22Rv1 (cell line): ENCODE measurements at regions not wholly inside any gene's neighbourhood (a gene's known extent, or its start where the extent isn't known, plus 50 kb on each side); places are given as distances from the start of the nearest gene placed in this dataset.

Experiments used
- H3K27ac ChIP-seq: fragments of 450-650 bp; 2 replicates; pipeline ENCODE4 v1.5.1; 2017
- ZFX ChIP-seq: fragments of 450-650 bp; IDR thresholded peaks from 2 replicates; pipeline ENCODE4 v1.6.1; 2017; ENCODE audit warnings: antibody characterized with exemption, borderline replicate concordance
- TF ChIP-seq, protein P1 (sequence below): fragments of 450-650 bp; IDR thresholded peaks from 2 replicates; pipeline ENCODE4 v1.5.1; 2017; ENCODE audit warnings: mild to moderate bottlenecking

GRCh38 chr14:42731480-42731879, 1124.8 kb downstream of the LRFN5 start:
- no peak overlapping the region for H3K27ac ChIP-seq
- TF ChIP-seq ZFX = no peak
- TF ChIP-seq, protein P1, sequence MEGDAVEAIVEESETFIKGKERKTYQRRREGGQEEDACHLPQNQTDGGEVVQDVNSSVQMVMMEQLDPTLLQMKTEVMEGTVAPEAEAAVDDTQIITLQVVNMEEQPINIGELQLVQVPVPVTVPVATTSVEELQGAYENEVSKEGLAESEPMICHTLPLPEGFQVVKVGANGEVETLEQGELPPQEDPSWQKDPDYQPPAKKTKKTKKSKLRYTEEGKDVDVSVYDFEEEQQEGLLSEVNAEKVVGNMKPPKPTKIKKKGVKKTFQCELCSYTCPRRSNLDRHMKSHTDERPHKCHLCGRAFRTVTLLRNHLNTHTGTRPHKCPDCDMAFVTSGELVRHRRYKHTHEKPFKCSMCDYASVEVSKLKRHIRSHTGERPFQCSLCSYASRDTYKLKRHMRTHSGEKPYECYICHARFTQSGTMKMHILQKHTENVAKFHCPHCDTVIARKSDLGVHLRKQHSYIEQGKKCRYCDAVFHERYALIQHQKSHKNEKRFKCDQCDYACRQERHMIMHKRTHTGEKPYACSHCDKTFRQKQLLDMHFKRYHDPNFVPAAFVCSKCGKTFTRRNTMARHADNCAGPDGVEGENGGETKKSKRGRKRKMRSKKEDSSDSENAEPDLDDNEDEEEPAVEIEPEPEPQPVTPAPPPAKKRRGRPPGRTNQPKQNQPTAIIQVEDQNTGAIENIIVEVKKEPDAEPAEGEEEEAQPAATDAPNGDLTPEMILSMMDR = no peak

DNA sequence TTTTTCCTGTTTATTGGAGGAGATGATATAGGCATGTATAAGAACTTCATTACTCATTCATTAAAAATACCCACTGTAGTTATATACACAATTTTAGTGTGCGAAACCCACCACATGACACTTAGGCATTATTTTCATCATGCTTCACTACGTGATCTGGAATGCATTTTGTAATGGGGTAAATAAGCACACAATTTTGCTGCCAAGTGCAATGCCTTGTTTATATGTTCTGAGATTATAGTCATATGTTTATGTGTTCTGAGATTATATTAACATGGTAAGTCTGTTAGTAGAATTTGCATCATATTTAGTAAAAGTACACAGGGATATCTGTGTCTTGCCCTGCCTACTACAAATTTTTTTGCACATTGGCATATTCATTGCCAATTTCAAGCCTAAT, 1123.0 kb downstream of the LRFN5 start:
- TF ChIP-seq, protein P1 = no peak
- TF ChIP-seq ZFX = no peak

GRCh38 chr14:42719391-42719790, 1112.7 kb downstream of the LRFN5 start:
- H3K27ac ChIP-seq = no peak overlapping the region
- TF ChIP-seq ZFX = no peak
- TF ChIP-seq, protein P1 = no peak

More for the DNA sequence above, 1123.0 kb downstream of the LRFN5 start:
- no peak overlapping the region for H3K27ac ChIP-seq

- H3K27ac ChIP-seq = no peak overlapping the region
- TF ChIP-seq, protein P1 = no peak
- no peak for TF ChIP-seq ZFX
Observed at GRCh38 chr14:42715316-42715715, 1108.6 kb downstream of the LRFN5 start.

GRCh38 chr14:42710071-42710470, 1103.4 kb downstream of the LRFN5 start:
- H3K27ac ChIP-seq = no peak overlapping the region
- no peak for TF ChIP-seq ZFX
- TF ChIP-seq, protein P1 = no peak

DNA sequence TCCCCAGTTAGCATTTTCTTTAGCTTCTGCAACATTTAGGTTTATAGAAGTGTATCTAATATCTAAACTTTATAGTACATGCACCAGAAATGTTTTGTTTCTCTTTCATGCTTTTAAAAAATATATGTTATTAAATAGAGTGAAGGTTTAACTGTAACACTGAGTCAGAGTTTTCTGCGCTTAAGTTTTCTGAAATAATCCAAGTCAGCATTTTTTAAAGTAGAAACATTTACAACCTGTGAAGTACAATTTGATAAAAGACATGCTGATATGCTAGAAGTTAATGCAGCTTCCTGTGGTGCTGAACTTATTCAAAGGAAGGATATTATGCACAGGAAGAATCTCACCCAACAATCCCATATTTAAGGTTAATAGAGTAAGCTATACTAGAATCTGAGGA, 1096.8 kb downstream of the LRFN5 start:
- TF ChIP-seq ZFX = no peak
- TF ChIP-seq, protein P1 = no peak

GRCh38 chr14:42687421-42687820, 1080.7 kb downstream of the LRFN5 start:
- TF ChIP-seq, protein P1 = no peak
- no peak for TF ChIP-seq ZFX
- no peak overlapping the region for H3K27ac ChIP-seq

More for the DNA sequence above, 1096.8 kb downstream of the LRFN5 start:
- no peak overlapping the region for H3K27ac ChIP-seq
